H9 (cell line): ENCODE measurements at regions not wholly inside any gene's neighbourhood (a gene's known extent, or its start where the extent isn't known, plus 50 kb on each side); places are given as distances from the start of the nearest gene placed in this dataset.

Experiments
- DNase-seq: peaks from one replicate; pipeline ENCODE4 v3.0.0-alpha.2; 2017
- H2AFZ ChIP-seq: one replicate; pipeline ENCODE4 v1.6.1; 2013; ENCODE audit warnings: mild to moderate bottlenecking, low read length, control low read depth, moderate library complexity
- H2AK5ac ChIP-seq: 2 replicates; pipeline ENCODE4 v1.6.1; 2013; ENCODE audit warnings: low read length, control low read depth, mixed read lengths; ENCODE audit not compliant: insufficient read length
- H2BK120ac ChIP-seq: one replicate; pipeline ENCODE4 v1.6.1; 2013; ENCODE audit warnings: low read depth, mild to moderate bottlenecking, low read length, control low read depth, inconsistent platforms; ENCODE audit not compliant: poor library complexity, severe bottlenecking
- H2BK12ac ChIP-seq: 2 replicates; pipeline ENCODE4 v1.6.1; 2013; ENCODE audit warnings: low read length, control low read depth, mixed read lengths, low read depth; ENCODE audit not compliant: insufficient read length
- H2BK15ac ChIP-seq: 2 replicates; pipeline ENCODE4 v1.6.1; 2013; ENCODE audit warnings: low read depth, low read length, control low read depth
- H2BK20ac ChIP-seq: one replicate; pipeline ENCODE4 v1.6.1; 2013; ENCODE audit warnings: low read depth, mild to moderate bottlenecking, low read length, control low read depth, inconsistent platforms; ENCODE audit not compliant: poor library complexity, severe bottlenecking
- H2BK5ac ChIP-seq: 2 replicates; pipeline ENCODE4 v1.6.1; 2013; ENCODE audit warnings: low read length, control low read depth, mixed read lengths; ENCODE audit not compliant: insufficient read length
- H3K14ac ChIP-seq: 2 replicates; pipeline ENCODE4 v1.6.1; 2013; ENCODE audit warnings: low read length, control low read depth; ENCODE audit not compliant: insufficient read depth
- H3K18ac ChIP-seq: 2 replicates; pipeline ENCODE4 v1.6.1; 2013; ENCODE audit warnings: low read depth, mild to moderate bottlenecking, mixed read lengths, low read length, control low read depth; ENCODE audit not compliant: insufficient read length
- H3K23ac ChIP-seq: 2 replicates; pipeline ENCODE4 v1.6.1; 2013; ENCODE audit warnings: low read length, control low read depth, mixed read lengths, low read depth; ENCODE audit not compliant: insufficient read length
- H3K23me2 ChIP-seq: 2 replicates; pipeline ENCODE4 v1.6.1; 2013; ENCODE audit warnings: low read depth, mild to moderate bottlenecking, mixed read lengths, low read length, control low read depth; ENCODE audit not compliant: insufficient read length, poor library complexity, severe bottlenecking
- H3K27ac ChIP-seq: 2 replicates; pipeline ENCODE4 v1.5.1; 2013; ENCODE audit warnings: low read length, control low read depth, mixed read lengths, low read depth; ENCODE audit not compliant: insufficient read length
- H3K27me3 ChIP-seq: 2 replicates; pipeline ENCODE4 v1.6.1; 2013; ENCODE audit warnings: low read length, control low read depth, inconsistent platforms; ENCODE audit not compliant: insufficient read depth
- H3K4ac ChIP-seq: 2 replicates; pipeline ENCODE4 v1.6.1; 2013; ENCODE audit warnings: low read depth, mild to moderate bottlenecking, control low read depth, inconsistent platforms, low read length, moderate library complexity
- H3K4me1 ChIP-seq: 2 replicates; pipeline ENCODE4 v1.6.1; 2013; ENCODE audit warnings: low read length, control low read depth, inconsistent platforms; ENCODE audit not compliant: insufficient read depth
- H3K4me2 ChIP-seq: 2 replicates; pipeline ENCODE4 v1.6.1; 2013; ENCODE audit warnings: low read length, control low read depth, mixed read lengths; ENCODE audit not compliant: insufficient read length, insufficient read depth
- H3K56ac ChIP-seq: 2 replicates; pipeline ENCODE4 v1.6.1; 2013; ENCODE audit warnings: low read depth, mild to moderate bottlenecking, mixed read lengths, low read length, control low read depth; ENCODE audit not compliant: insufficient read length
- H3K79me1 ChIP-seq: 2 replicates; pipeline ENCODE4 v1.6.1; 2013; ENCODE audit warnings: low read depth, mild to moderate bottlenecking, moderate library complexity, low read length, control low read depth, inconsistent platforms; ENCODE audit not compliant: insufficient read depth, poor library complexity, severe bottlenecking
- H3K79me2 ChIP-seq: 2 replicates; pipeline ENCODE4 v1.6.1; 2013; ENCODE audit warnings: low read length, control low read depth, inconsistent platforms; ENCODE audit not compliant: insufficient read depth
- H3K9ac ChIP-seq: 2 replicates; pipeline ENCODE4 v1.6.1; 2013; ENCODE audit warnings: low read length, control low read depth, mixed read lengths; ENCODE audit not compliant: insufficient read length; ENCODE audit errors: extremely low read depth
- H3K9me3 ChIP-seq: one replicate; pipeline ENCODE4 v1.6.1; 2013; ENCODE audit warnings: low read depth, low read length, inconsistent platforms; ENCODE audit not compliant: control insufficient read depth
- H3T11ph ChIP-seq: one replicate; pipeline ENCODE4 v1.6.1; 2013; ENCODE audit warnings: mild to moderate bottlenecking, low read length, control low read depth, inconsistent platforms
- H4K20me1 ChIP-seq: one replicate; pipeline ENCODE4 v1.6.1; 2013; ENCODE audit not compliant: control insufficient read depth, insufficient read length, insufficient read depth
- H4K5ac ChIP-seq: 2 replicates; pipeline ENCODE4 v1.6.1; 2013; ENCODE audit warnings: low read depth, mild to moderate bottlenecking, mixed read lengths, low read length, control low read depth; ENCODE audit not compliant: insufficient read length
- H4K8ac ChIP-seq: replicated peaks from 2 replicates; pipeline ENCODE4 v1.6.1; 2013; ENCODE audit warnings: low read length, control low read depth, mixed read lengths, low read depth; ENCODE audit not compliant: insufficient read length
- H4K91ac ChIP-seq: 2 replicates; pipeline ENCODE4 v1.6.1; 2013; ENCODE audit warnings: low read depth, mild to moderate bottlenecking, moderate library complexity, mixed read lengths, low read length, control low read depth; ENCODE audit not compliant: insufficient read length
- H3K27ac Mint-ChIP-seq, 3 experiments: 2 replicates in 2 of 3; 3 replicates in 1 of 3; pipeline ENCODE4 v1.8.0; 2020 to 2021; ENCODE audit warnings: mixed read lengths in 3 of 3, mild to moderate bottlenecking in 1 of 3, moderate library complexity in 1 of 3
- H3K27me3 Mint-ChIP-seq: 2 replicates; pipeline ENCODE4 v1.8.0; 2021; ENCODE audit warnings: low read depth, mild to moderate bottlenecking, moderate library complexity, mixed read lengths
- H3K36me3 Mint-ChIP-seq, 3 experiments: 2 replicates in 2 of 3; 3 replicates in 1 of 3; pipeline ENCODE4 v1.8.0; 2020 to 2021; ENCODE audit warnings: low read depth in 3 of 3, mixed read lengths in 3 of 3; ENCODE audit not compliant: insufficient read depth in 1 of 3
- H3K4me1 Mint-ChIP-seq, 2 experiments: 2 replicates each; pipeline ENCODE4 v1.8.0; 2020; ENCODE audit warnings: mixed read lengths in 2 of 2
- H3K4me3 Mint-ChIP-seq, 2 experiments: 2 replicates in 1 of 2; 3 replicates in 1 of 2; pipeline ENCODE4 v1.8.0; 2020 to 2021; ENCODE audit warnings: mild to moderate bottlenecking in 2 of 2, mixed read lengths in 2 of 2, moderate library complexity in 1 of 2
- H3K9me3 Mint-ChIP-seq, 2 experiments: 2 replicates in 1 of 2; 3 replicates in 1 of 2; pipeline ENCODE4 v1.8.0; 2020; ENCODE audit warnings: mild to moderate bottlenecking in 2 of 2, mixed read lengths in 2 of 2, moderate library complexity in 1 of 2
- CTCF ChIP-seq: fragments of 200-600 bp; sonication (generic); conservative IDR thresholded peaks from 3 replicates; pipeline ENCODE4 v1.8.0; 2021; ENCODE audit warnings: antibody characterized with exemption, mild to moderate bottlenecking
- WGBS: extraction: QIAGEN DNeasy Blood & Tissue Kit; methylation state at CpG from one replicate; pipeline ENCODE4 v1.1.7; 2013; ENCODE audit warnings: missing lambda C conversion rate, low lambda C conversion rate, mixed read lengths; ENCODE audit not compliant: insufficient read length; ENCODE audit errors: extremely low coverage; 5-methylcytosine and 5-hydroxymethylcytosine counted together

GRCh38 chr1:86259390-86259789 is 102.8 kb upstream of the COL24A1 start:
- Histone ChIP-seq H2AFZ (no peak overlapping the region), H4K91ac (no peak overlapping the region)

More at GRCh38 chr1:86259390-86259789, 102.8 kb upstream of the COL24A1 start:
- TF ChIP-seq CTCF = no peak
- Mint-ChIP-seq H3K27ac (peak overlapping the region in 1 of 3 experiments; percentile 2; a peak in 1 of 7 replicates), H3K9me3 (no peaks in the 10 kb centered on the region), H3K27me3 (no peaks in the 10 kb centered on the region), H3K4me1 (no peaks in the 10 kb centered on the region), H3K36me3 (no peaks in the 10 kb centered on the region), H3K4me3 (no peak overlapping the region)
- Histone ChIP-seq H4K5ac (no peak overlapping the region), H3T11ph (no peak overlapping the region), H3K23ac (no peak overlapping the region), H2BK12ac (no peak overlapping the region), H3K23me2 (no peaks in the 10 kb centered on the region), H3K9ac (no peak overlapping the region), H3K4ac (no peak overlapping the region), H3K14ac (no peak overlapping the region), H3K4me1 (no peaks in the 10 kb centered on the region), H2BK15ac (no peak overlapping the region), H3K79me2 (no peaks in the 10 kb centered on the region), H3K9me3 (no peaks in the 10 kb centered on the region), H4K8ac (no peak overlapping the region), H3K56ac (no peak overlapping the region), H2AK5ac (no peak overlapping the region), H2BK120ac (no peak overlapping the region), H2BK5ac (no peak overlapping the region), H2BK20ac (no peak overlapping the region), H4K20me1 (no peaks in the 10 kb centered on the region), H3K79me1 (no peaks in the 10 kb centered on the region), H3K27ac (no peak overlapping the region), H3K4me2 (no peak overlapping the region), H3K27me3 (no peaks in the 10 kb centered on the region), H3K18ac (no peak overlapping the region)
- WGBS = no CpG with 5 or more reads among the region's 1 CpG
- DNase-seq = no peak
